Fibroblast of villous mesenchyme (primary cell): ENCODE measurements at regions not wholly inside any gene's neighbourhood (a gene's known extent, or its start where the extent isn't known, plus 50 kb on each side); places are given as distances from the start of the nearest gene placed in this dataset.

ENCODE experiments used
- DNase-seq: peaks from one replicate; pipeline ENCODE4 v3.0.0-alpha.2; 2010; ENCODE audit warnings: low read depth
- H3K4me3 ChIP-seq: 2 replicates; pipeline ENCODE4 v1.5.1; 2011; ENCODE audit warnings: low read depth, mild to moderate bottlenecking, low read length
- TF ChIP-seq, protein P1 (sequence below): IDR thresholded peaks from 2 replicates; pipeline ENCODE4 v1.5.1; 2012; ENCODE audit warnings: low read depth, mild to moderate bottlenecking, low read length; ENCODE audit not compliant: insufficient read depth

DNA sequence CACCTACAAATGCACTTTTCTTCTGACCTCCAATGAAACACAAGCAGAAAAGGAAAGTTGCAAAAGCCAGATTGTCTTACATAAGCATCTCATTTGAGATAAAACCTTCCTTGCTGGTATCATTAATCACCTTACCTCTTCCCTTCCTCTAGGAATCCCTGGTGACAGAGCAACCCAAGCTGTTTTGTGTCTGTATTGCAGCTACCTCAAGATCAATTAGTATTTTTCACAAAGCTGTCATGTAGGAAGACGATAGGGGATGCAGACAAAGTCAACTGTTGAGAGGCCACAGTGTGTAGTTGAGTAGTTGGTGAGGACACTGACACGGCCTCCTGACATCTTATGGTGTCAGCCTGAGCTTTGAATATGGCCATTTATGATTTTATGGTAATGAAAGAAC is 339.1 kb upstream of the SLC10A2 start:
- no peak overlapping the region for H3K4me3 ChIP-seq
- DNase-seq: no peak
- TF ChIP-seq, protein P1, sequence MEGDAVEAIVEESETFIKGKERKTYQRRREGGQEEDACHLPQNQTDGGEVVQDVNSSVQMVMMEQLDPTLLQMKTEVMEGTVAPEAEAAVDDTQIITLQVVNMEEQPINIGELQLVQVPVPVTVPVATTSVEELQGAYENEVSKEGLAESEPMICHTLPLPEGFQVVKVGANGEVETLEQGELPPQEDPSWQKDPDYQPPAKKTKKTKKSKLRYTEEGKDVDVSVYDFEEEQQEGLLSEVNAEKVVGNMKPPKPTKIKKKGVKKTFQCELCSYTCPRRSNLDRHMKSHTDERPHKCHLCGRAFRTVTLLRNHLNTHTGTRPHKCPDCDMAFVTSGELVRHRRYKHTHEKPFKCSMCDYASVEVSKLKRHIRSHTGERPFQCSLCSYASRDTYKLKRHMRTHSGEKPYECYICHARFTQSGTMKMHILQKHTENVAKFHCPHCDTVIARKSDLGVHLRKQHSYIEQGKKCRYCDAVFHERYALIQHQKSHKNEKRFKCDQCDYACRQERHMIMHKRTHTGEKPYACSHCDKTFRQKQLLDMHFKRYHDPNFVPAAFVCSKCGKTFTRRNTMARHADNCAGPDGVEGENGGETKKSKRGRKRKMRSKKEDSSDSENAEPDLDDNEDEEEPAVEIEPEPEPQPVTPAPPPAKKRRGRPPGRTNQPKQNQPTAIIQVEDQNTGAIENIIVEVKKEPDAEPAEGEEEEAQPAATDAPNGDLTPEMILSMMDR: no peak

- no peak for DNase-seq
- TF ChIP-seq, protein P1: no peak
- no peak overlapping the region for H3K4me3 ChIP-seq
Measured at GRCh38 chr13:103403814-103404213, 337.6 kb upstream of the SLC10A2 start.

DNA sequence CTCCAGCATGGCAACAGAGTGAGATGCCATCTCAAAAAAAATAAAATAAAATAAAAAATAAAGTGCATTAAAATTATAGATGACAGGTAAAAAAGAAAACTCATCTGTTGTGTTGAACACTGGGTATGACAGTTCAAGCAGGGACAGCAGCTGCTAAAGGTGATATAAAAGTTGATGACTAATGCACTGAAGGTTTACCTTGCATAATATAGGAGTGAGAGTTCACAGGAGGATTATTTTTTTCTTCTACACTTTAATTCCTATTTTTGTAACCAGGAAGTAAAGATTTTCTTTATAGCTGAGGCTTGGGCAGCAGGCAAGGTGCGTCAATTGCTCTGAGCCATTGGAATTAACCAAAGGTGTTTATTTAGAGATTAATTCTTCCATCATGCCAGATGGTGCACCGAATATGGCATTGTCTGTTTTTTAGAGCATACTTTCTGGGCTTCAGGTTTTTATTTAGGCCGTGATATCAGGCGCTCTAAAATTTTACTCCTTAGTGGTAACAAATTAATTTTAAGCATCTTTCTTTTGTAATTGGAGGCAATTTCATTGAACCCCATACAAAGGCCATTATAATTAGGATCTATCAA is 337.0 kb upstream of the SLC10A2 start:
- no peak overlapping the region for H3K4me3 ChIP-seq
- TF ChIP-seq, protein P1: no peak
- no peak for DNase-seq

- TF ChIP-seq, protein P1: no peak
- H3K4me3 ChIP-seq: no peak overlapping the region
- no peak for DNase-seq
Measured at GRCh38 chr13:103395139-103395538, 328.9 kb upstream of the SLC10A2 start.

DNA sequence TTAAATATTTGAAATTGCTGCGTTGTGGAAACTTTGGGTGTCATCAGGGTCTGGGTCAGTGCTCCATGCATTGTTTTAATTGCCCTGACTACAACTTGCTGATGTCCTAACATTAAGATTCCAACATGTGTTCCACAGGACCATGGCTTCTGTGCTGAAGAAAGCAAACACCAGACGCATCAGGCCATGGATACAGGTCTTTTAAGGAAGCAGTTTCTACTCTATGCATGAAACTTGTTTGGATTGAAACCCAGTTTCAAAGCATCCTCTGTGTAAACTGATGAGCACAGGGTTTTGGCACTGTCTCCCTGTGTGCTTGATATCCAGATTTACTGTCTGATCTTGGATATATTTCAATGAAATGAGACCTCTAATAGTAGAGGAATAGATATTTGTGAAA is 328.4 kb upstream of the SLC10A2 start:
- TF ChIP-seq, protein P1: no peak
- H3K4me3 ChIP-seq: no peak overlapping the region
- DNase-seq: no peak

GRCh38 chr13:103391936-103392335 is 325.7 kb upstream of the SLC10A2 start:
- DNase-seq: no peak
- TF ChIP-seq, protein P1: no peak
- H3K4me3 ChIP-seq: no peak overlapping the region

- DNase-seq: no peak
- no peak overlapping the region for H3K4me3 ChIP-seq
- TF ChIP-seq, protein P1: no peak
Measured at GRCh38 chr13:103388839-103389238, 322.6 kb upstream of the SLC10A2 start.
